Right forelimb (tissue), 1 donor: ENCODE measurements at regions not wholly inside any gene's neighbourhood (a gene's known extent, or its start where the extent isn't known, plus 50 kb on each side); places are given as distances from the start of the nearest gene placed in this dataset.

Source experiments
- DNase-seq: peaks from one replicate; pipeline ENCODE4 v3.0.0-alpha.2; 2018

- DNase-seq, result no peak
These were observed 753.3 kb upstream of the LRRN3 start for GRCh38 chr7:110337646-110338045.

DNA sequence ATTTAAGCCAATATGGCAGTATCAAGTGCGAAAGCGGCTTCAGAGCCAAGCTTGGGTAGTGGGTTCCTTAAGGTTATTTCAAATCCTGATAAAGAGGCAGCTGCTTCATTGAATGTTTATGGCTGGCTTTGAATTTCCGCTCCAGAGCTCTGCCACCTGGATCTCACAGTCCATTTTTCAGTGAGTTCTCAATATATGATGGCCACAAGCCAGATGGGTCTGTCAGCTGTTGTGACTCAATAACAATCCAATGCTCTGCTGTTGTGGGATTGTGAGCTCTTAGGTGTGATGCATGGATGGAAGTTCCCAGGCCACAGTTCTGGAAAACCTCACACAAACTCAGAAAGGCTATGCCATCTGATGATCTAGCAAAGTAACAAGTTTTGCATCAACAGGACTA lies 743.8 kb upstream of the LRRN3 start:
- DNase-seq, result no peak

DNA sequence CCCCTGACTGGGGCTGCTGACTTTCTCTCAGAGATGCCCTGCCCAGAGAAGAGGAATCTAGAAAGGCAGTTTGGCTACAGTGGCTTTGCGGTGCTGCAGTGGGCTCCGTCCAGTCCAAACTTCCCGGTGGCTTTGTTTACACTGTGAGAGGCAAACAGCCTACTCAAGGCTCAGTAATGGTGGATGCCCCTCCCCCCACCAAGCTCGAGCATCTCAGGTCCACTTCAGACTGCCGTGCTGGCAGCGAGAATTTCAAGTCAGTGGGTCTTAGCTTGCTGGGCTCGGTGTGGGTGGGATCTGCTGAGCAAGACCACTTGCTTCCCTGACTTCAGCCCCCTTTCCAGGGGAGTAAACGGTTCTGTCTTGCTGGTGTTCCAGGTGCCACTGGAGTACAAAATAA lies 734.5 kb upstream of the LRRN3 start:
- no peak for DNase-seq

GRCh38 chr7:110358028-110358427 lies 732.9 kb upstream of the LRRN3 start:
- DNase-seq, result no peak

DNA sequence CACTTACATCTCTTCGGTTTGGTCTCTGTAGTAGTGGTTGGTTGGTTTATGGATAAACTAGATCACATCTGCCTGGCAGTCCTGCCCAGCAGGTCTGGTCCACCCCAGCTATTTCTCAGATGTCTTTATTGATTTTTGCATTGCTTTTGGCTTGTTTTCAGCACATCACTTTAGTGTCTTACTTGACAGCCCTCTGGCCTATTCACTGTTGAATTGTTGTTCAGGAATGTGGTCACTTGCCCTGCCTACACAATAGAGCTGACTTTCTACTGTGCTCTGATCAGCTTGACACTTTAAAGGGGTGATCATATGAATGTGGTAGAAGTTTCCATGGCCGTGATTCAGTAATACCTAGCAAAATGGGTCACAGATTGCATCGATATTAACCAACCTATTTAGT lies 719.2 kb upstream of the LRRN3 start:
- DNase-seq, result no peak

- no peak for DNase-seq
These were observed 718.2 kb upstream of the LRRN3 start for GRCh38 chr7:110372685-110373084.

DNA sequence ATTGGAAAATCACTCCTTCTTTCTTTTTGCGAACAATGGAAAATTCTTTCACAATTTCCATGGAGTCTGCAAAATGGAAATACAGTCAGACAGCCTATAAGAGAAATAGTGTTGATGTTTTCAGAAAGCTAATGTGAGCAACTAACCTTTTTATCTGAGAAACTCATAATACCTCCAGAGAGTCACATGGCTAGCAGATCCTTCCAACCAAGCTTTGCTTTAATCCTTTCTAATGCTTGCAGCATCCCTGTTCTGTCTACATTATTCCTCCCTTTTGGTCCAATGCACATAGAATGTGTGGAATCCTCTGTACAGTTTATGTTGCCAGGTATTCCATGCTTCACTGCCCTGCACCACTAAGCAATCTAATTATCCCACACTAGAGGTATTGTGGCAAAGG lies 717.5 kb upstream of the LRRN3 start:
- no peak for DNase-seq

DNA sequence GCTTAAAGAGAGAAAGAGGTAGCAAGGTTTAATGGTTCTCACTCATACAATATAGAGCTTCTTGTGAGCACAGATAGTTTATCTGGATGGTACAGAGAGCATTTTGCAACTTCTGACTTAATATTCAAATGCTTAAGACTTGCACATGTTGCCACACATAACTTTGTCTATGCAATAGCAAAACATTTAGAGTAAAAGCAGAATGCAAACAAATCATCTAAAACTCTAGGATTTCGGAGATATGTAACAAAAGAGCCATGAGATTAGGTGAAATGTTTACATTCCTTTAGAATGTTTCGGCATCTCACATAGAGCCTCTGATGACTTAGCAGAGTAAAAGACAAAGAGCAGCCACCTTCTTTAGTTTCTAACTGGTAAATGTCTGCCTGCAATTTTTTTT lies 717.1 kb upstream of the LRRN3 start:
- DNase-seq, result no peak

- no peak for DNase-seq
These were observed 715.9 kb upstream of the LRRN3 start for GRCh38 chr7:110375068-110375467.

- no peak for DNase-seq
These were observed 708.2 kb upstream of the LRRN3 start for GRCh38 chr7:110382736-110383135.

GRCh38 chr7:110386006-110386405 lies 704.9 kb upstream of the LRRN3 start:
- DNase-seq, result no peak

DNA sequence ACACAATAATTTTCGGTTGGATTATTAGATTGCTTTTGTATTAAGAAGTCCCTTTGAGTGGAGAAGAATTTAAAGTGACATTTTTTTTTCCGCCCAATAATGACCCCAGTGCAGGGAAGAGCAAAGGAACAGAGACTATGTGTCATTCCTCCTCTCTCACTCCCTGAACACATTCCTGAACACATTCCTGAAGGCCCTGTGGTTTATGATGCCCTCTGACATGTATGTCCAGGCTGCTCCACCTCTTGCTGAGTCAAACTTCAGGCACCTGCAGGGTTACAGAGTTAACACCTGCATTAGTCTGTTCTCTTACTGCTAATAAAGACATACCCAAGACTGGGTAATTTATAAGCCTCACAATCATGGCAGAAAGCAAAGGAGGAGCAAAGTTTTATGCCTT lies 704.0 kb upstream of the LRRN3 start:
- DNase-seq, result no peak

DNA sequence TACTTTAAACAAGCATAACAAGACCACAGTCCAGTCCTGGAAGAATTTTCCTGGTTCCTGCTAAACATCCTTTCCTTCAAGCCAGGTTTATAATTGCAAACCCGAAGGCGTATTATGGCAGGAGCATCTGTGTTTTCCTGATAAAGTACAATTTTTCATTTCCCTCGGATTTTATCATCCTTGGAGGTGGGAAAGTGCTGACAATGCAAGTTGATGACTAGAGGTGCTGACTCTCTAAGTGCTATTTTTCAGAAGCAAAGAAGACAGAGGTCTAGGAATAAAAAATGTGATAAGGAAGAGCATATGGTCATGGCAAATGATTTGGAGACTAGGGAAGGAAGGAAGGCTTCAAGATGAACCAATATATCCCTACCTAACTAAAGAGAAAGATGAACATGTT lies 703.2 kb upstream of the LRRN3 start:
- DNase-seq, result no peak

DNA sequence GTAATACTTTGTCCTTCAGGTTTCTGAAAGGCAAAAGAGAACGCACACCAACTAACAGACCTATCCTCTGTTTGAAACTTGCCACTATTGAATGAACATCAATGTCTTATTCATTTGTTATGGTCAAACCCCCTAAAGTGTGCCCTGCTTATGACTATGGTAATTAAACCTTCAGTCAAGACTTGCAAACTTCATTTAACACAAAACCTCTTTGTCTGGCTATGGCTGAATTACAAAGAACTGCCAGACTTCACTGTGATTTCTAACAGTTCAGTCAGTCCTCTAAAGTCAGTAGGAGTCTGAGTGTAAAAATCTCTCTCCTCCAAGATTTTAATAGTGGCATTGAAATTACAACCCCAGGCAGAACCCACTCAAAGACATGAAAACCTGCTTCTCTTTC lies 702.5 kb upstream of the LRRN3 start:
- no peak for DNase-seq

DNA sequence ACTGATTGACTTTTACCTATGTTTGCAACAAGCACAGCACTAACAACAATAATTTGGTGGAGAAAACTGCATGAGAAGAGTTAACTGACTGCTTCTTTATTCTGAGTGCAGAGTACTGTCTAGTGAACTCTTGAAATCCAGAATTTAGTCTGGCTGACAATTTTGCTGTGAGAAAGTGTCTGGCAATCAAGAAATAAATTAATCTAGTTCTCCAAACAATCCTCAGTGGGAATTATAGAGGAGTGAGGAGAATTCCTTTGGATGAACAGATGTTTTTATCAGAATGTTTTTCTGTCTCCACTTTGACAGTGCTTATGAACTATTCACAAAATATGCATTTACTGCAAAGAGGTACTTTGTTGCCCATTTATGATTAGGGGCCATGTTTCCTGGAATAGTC lies 694.9 kb upstream of the LRRN3 start:
- no peak for DNase-seq

GRCh38 chr7:110397927-110398660 lies 692.8 kb upstream of the LRRN3 start:
- DNase-seq, result no peak

DNA sequence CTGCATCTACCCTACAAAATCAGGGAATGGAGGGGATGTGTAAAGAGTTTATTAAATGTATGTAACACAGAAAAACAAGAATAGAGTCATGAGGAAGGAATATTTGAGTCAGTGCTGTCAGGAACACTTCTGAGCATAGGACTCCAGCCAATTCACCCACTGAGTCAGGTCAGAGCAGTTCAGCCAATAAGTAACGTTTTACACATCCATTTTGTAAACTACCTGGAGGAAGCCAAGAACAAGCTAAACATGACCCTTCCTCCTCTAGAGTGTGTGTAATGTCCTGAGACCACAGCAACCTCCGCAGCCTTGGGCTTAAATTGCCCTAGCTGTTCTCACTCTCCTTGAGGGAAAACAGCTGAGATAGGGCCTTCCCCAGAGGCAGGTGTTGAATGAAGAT lies 691.5 kb upstream of the LRRN3 start:
- DNase-seq, result no peak

GRCh38 chr7:110400411-110400810 lies 690.5 kb upstream of the LRRN3 start:
- no peak for DNase-seq

GRCh38 chr7:110407242-110407641 lies 683.7 kb upstream of the LRRN3 start:
- no peak for DNase-seq

GRCh38 chr7:110407706-110408105 lies 683.2 kb upstream of the LRRN3 start:
- DNase-seq, result no peak

DNA sequence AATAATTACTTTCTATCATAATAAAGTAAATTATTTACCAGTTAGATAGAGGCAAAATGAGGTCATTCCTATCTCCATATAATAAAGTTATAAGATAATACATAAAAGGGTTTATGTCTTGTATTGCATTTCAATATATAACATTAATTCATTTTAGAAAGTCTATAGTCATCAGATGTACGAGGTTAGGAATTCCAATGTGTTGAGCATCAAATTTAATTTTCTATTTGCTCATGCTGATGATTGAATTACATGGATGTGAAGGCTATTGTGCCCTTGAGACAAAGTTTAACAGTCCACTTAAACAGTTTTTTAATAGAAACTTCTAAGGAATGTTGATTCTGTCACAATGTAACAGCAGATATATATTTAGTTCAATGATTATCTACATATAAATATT lies 678.3 kb upstream of the LRRN3 start:
- DNase-seq, result no peak

GRCh38 chr7:110413038-110413437 lies 677.9 kb upstream of the LRRN3 start:
- DNase-seq, result no peak

DNA sequence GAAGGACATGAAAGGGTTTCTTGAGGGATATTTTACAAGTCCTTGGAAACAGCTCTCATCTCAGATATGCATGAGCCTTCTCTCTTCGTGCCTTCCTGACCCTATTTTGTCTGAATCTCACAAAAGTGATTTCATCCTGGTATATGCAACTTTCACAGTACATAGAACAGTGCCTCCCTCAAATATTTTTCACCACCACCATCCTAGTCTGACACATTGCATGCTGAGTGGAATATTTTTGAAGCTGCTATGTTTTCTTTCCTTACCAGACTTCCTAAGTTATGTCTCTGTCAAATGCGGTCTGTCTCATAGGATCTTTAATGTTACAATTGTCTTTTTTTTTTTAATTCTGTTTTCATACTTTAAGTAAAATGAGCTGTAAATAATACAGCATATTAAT lies 673.3 kb upstream of the LRRN3 start:
- DNase-seq, result no peak

GRCh38 chr7:110418659-110419280 lies 672.2 kb upstream of the LRRN3 start:
- no peak for DNase-seq

GRCh38 chr7:110420788-110421187 lies 670.1 kb upstream of the LRRN3 start:
- no peak for DNase-seq
